DMS53 treated with DMSO at 0.1 percent for 48 hours (cell line): ENCODE measurements at regions not wholly inside any gene's neighbourhood (a gene's known extent, or its start where the extent isn't known, plus 50 kb on each side); places are given as distances from the start of the nearest gene placed in this dataset.
"Not testable (repeated sequence)": the region's sequence is repeated elsewhere in the genome, so short reads cannot be mapped to it uniquely, and the experiment has no call there.

Experiments used
- DNase-seq: peaks from one replicate; lab custom pipeline; 2025; ENCODE audit not compliant: unreplicated experiment; lab: John Stamatoyannopoulos, UW

DNA sequence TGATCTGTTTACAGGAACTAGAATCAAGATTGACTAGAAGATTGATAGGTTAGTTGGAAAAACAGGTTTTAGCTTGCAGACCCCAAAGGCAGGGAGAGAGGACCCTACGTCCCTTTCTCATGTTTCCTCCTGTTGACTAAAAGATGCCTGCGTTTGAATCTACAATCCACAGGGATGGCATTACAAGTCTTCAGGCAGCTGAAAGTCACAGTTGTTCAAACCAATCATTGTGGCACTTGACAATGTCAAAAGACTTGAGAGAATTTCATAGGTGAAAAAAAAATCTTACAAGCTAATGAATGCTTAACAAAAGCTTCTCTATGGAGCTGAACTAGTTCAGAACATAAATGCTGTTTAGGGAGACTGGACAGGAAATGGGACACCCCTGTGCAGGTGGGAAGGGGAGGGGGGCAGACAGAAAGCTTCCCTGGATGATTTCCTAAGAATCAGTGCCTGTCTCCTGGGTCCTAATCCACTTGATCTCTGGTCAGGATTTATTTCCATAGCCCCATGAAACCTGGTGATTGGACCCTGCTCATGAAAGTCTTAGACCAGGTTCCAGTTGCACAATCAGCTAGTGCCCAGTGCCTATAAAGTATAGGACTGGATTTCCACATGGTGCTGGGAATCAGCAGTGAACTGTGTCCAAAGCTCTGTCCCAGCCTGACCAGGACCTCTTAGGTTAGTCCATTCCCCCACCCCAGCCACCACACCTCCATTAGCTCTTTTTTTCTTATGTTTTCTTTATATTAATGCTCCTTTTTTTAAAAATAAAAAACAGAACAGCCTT is 91.6 kb upstream of the BCAR3 start:
- no peak for DNase-seq

DNA sequence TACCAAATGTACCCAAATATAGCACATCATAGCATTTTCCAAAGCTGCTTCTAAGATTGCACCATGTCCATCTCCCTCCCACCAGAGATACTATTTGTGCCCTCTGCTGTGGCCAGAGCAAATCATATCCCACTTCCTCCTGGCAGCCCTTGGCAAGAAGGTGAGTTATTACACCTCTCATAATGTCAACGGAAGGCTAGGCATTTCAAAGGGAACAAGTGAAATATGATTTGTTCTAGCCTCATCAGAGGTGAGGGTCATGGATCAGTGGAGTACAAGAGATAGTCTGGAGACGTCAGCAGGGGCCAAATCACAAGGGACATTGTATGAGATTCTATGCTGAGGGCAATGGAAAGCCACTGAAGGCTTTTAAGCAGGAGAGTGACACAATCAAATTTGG is 90.2 kb upstream of the BCAR3 start:
- no peak for DNase-seq

DNA sequence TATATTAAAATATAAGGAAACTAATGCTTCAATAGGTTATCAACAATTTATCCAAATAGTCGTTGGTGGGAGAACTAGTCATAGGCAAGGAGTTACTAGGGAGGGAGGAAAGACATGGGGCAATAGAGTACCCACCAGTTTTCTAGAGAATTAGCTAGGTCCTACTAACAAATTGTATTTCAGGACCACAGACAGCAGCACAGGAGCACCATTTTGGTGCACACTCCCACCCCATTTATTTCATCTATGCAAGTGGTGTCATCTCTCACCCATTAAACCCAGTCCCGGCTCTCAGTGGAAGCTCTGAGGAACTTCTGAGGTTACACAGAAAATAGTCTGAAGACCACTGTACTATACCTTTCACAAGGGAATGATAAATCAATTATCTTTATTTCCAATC is 89.0 kb upstream of the BCAR3 start:
- no peak for DNase-seq

DNA sequence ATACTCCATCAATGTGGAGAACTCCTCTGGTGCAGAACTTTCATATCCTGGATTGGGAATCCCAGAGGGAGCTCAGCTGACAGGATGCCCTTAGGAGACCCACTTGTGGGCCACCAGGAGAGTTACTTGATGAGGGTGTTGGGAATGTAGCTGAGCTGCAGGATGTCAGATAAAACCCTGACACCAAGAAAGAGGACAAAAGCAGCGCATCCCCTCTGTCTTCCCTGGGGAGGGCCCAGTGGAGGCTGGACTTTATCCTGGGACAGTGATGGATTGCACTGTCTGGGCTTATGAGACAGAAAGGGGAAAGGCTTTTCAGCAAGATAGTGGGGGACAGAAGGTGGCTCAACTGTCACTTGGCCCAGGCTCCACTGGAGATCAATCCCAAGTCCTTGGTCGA is 88.1 kb upstream of the BCAR3 start:
- no peak for DNase-seq

DNA sequence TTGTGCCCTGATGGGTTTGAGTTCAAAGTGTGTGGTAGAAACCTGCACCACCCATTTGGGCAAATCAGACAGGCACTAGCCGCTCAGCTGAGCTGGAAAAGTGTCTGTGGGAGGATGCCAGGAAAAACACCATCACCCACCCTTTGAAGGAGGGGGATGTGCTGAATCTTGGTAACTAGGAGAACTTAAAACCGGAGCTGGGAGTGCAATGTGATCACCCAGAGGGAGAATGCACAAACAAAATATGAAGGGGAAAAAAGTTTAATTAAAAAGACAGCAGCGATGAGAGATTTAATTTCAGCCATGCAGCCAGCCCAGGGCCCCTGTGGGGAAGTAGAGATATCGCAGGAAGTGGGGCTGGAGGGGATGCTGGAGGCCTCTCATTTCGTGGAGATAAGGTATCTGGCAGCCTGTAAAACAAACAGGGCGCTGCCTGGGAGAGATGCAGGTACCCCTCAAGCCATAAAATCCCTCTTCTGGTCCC is 86.8 kb upstream of the BCAR3 start:
- no peak for DNase-seq

DNA sequence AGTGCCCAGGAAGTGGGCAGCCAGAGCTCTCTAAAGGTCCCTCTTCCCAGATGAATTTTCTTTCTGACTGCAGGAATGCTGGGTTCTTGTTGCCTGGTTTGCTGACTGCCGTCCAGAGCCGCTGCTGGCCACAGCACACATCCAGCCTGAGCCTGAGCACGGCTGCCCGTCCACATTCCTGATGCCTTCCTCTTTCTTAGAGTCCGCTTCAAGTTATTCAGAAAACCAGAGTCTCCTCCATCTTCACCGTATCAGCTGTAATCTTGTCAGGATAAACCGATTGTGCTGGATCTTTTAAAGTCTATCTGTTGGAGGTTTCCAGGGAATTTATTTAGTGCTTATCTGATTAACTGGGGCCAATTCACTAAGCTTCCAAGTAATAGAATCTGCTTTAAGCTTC is 84.8 kb upstream of the BCAR3 start:
- no peak for DNase-seq

DNA sequence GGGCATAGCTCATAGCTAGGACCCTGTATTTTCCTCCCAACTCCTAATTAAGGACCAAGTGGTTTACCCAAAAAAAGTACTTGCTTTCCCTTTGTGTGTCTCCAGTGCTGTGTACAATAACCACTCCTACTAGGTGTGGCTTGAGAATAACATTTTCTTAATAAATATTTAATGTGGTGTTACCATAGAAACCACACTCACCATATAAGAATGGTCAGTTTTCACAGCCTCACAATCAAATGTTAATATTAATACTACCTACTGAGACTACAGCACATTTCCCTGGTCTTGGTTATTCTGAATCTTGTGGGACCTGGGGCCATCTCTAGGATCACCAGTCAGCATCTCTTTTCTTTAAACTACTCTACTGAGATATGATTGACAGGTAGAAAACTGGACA is 83.5 kb upstream of the BCAR3 start:
- no peak for DNase-seq

DNA sequence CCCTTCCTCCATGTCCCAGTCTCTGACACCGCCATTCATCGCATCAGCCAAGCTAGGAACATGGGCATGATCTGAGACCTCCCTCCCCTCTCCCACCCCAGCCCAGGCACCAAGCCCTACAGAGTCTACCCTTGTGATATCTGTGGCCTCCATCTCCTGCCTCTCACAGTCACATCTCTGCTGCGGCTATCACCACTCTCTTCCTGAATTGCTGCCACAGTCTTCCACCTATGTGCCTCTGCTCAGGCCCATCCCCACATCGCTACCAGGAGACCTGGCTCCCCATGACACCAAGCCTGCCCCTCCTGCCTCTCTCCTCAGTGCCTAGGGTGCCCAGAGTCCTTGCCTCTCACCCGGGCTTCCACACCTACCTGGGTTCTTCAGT is 82.7 kb upstream of the BCAR3 start:
- DNase-seq: no peak

DNA sequence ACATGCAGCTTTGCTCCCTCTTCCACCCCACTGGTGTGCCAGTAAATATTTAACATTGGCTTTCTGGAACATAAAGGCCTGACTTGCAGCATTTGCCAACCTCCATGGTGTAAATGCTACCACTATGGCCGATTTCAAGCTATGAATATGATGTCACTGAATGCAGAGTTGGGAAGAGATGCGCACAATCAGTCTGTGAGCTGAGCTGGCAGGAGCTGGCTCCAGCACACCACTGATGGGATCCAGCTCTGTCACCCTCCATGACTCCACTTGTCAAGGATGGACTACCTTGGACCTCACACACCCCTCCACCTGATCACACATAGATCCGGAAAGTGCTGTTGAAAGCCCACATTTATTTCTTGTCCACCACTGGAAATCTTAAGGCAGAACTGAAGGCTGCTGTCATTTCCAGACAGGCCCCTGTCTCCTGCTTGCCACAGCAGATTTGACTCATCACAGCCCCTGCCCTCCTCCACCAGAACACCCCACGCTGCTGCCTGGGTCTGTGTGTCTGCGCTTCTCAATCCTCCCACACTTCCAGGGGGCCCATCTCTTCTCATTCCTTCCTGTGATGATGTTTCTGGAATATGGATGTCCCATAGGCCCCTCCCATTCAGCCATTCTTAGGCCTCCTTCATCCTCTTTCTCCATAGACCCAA is 82.2 kb upstream of the BCAR3 start:
- DNase-seq: no peak

DNA sequence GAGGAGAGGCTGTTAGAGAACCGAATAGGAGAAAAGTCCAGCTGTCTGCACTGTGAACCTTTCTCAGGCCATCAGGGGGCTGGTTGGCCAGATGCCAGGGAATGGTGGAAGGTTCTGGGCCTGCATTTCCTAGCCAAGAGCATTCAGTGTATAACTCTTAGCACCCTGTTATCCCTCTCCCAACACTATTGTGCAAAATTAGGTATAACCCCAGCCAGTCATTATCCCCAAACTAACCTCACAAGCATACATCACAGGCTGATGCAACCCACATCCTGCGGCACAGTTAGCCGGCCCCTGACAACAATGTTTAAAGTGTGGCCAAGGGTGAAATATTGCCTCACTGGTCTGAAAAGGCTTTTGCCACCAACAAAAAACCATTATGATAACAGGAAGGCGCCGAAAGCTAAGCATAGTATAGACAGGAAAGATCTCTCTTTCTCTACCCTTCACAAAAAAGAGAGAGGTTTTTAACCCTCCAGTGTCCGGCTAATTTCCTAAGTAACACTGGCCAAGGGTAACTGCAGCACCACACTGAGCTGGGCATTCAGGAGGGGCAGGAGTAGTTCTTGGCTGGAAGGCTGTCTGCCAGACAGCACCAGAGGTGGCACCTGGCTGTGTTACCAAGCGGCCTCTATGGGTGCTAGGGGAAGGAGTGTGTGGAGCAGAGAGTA is 77.3 kb upstream of the BCAR3 start:
- DNase-seq: no peak

DNA sequence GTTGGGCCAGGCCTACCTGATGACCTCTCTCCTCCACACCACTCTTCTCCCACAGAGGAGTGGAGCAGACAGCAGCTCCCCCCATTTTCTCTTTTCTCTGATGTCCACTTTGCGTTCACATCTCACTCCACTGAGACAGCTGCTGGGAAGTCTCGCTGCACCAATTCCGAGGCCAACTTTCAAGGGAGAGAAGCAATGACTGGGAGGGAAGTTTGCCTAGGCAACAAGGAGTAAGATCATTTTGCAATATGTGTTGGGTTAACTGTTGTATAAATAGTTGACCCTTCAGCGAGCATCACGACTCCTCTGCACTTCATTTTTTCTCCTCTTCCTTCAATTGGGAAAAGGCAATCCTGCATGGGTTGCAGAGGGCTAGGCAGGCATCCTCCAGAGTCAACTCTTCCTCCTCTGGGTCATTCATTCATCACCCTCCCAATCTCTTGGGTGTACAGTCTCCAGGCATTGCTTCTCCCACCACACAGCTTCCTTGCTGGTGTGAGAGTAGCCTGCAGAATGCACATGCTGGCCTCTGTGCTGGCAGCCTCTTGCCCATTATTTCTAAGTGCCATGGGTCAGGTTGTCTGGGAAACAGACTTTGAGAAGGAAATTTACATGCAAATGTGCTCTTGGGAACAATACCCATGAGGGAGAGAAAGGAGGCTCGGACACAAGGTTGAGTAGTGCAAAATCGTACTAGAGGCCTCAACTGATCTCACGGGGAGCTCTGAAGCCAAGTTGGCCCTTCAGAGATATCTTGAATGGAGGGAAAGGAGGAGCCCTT is 75.8 kb upstream of the BCAR3 start:
- DNase-seq: no peak

DNA sequence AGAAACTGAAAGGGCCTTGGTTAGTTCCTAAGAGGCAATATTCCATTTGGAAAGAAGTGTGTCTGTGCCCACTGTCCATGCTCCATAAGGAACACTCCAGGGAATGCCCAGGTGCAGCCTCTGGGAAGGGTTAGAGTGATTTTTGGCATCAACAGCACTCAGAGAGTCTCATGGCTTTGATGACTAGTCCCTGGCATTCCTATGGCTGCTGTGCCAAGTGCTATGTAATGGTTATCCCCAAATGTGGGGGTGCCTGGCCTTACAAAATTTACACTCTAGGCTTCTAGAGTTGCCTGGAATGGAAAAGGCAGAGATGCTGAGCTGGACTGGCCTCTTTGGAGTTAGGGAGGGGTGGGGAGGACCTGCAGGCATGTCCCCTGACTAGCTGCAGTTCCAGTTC is 75.0 kb upstream of the BCAR3 start:
- no peak for DNase-seq

DNA sequence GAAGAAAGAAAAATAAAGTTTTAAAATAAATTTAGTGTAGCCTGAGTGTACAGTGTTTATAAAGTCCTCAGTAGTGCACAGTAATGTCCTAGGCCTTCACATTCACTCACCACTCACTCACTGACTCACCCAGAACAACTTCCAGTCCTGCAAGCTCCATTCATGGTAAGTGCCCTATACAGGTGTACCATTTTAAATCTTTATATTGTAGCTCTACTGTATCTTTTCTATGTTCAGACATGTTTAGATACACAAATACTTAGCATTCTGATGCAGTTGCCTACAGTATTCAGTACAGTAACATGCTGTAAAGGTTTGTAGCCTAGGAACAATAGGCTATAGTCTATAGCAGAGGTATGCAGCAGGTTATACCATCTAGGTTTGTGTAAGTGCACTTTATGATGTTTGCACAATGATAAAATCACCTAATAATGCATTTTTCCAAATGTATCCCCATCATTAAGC is 73.6 kb upstream of the BCAR3 start:
- not testable (repeated sequence) for DNase-seq

DNA sequence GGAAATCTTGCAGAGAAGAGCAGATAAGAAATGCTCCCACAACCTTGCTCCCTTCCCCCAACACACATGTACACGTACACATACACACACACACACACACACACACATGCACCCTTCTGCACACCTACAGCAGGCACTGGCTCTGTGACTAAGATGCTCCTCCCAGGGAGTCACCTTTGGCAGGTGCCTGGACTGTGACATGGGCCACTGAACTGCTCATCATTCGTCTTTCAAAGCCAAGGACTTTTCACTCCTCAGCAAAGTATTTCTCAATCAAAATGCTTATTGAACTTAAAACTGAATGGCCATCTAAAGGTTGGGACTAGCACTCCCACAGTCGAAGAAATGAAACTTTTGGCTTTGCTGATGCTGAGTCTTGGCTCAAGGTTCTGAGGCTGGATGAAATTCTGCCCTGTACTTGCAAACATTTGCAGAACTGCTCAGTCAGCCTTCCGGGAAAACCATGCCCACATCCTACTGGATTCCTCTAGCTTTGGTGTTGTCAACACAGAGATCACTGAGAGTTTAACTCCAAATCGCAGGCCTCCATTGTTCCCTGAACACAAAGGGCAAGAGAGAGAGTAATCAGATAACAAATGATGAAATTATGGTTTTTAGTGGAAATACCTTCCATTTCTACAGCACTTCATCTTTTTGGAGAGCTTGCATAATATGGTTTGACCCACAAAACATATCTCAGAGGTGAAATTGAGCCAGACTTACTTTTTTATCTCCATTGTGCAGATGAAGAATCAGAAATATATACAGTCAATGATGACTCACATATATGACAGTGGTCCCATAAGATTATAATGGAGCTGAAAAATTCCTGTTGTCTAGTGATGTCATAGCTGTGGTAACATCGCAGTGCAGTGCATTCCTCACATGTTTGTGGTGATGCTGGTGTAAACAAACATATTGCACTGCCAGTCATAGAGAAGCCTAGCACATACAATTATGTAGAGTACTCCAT is 72.4 kb upstream of the BCAR3 start:
- no peak for DNase-seq

DNA sequence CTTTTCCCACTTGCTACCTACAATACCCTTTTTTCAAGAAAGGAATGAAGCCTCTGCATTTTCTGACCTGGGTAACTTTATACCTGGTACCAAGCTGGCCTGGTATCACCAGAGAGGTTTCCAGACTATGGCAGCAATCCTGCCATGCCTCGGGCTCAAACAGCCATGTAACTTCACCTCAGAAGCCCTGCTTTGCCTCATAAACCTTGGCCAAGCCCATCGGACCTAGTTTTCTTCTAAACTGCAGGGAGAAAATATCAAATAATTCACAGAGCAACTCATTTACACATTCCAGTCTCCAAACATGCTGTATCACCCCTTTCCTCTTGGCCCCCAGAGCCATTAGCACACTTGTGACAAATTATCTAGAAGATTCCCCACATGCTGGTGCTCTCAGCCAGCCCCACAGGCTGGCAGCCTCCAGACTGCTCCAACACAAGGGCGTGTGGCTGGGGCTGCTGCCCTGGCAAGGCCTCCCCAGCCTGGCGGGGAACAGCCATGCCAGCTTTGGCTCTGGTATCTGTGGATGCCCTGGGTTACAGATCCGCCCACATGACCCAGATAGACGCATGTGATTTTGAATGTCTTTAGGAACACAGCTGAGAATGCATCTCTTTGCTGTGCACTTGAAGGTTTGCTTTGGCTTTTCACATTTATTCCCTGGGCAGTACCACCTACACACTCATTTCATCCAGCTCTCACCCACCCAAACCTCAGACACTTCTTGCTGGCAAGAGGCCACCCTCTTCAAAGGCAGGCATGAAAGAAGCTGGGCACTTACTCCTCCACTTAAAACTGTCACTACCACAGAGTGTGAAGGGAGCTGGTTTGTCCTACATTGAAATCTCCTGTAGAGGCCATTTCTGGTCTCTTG is 70.0 kb upstream of the BCAR3 start:
- DNase-seq: no peak

DNA sequence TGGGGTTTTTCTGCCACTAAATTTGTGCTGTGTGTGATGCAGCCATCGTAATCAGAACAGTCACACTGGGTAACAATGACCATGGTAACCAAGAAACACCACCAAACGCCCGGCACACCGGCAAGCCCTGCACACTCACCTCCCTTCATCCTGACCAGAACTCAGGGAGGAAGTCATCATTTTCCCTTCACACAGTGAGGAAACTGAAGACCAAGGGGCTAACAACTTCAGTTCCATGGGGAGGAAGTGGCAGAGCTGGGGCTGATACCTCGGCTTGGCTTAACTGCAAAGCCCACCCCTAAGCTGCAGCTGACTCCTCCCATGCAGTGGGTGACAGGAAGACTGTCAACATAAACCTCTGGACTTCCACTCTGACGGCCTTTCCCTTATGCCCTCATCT is 69.3 kb upstream of the BCAR3 start:
- DNase-seq: no peak

DNA sequence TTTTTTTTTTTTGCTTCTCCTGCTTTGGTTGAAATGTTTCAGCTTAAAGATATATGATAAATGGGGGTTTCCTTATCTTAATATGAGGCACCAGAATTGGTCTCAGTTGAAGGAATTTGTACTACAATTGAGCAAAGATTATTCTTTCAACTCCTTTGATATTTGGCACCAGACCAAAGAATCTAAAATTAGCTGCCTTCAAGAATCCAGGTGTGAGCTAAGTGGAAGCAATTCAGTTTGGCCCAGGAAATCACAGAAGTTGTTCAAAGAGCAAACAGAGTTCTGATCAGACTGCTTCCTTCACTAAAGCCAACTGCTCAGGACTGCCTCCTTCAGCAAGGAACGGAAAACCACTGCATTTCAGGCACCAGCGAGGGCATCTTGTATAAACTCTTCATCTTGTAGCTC is 68.3 kb upstream of the BCAR3 start:
- DNase-seq: peak; percentile 12

DNA sequence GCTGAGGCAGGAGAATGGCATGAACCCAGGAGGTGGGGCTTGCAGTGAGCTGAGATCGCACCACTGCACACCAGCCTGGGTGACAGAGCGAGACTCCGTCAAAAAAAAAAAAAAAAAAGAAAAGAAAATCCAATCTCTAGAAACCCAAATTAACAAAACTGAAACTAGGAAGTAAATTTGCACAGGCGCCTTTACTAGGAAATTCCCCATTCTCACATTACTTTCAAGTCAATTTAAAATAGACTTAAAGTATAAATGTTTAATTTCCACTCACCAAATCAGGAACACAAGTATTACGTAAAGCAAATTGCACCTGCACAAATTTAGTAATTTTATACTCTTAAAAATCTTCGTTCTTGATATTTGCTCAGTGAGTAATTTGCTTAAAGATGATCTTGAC is 67.8 kb upstream of the BCAR3 start:
- DNase-seq: no peak
